ENCODE measurements at regions not wholly inside any gene's neighbourhood (a gene's known extent, or its start where the extent isn't known, plus 50 kb on each side); places are given as distances from the start of the nearest gene placed in this dataset.

DNA sequence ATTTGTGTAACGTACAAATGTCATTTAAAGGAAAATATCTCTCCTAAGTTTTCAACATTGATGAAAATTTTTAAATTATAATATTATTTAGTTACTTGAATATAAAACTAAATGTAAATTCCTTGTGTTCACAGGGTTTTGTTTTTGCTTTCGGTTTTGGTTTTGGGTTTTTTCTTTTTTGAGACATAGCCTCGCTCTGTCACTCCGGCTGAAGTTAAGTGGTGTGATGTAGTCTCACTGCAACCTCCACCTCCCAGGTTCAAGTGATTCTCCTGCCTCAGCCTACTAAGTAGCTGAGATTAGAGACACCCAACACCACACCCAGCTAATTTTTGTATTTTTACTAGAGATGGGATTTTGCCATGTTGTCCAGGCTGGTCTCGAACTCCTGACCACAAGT is 79.3 kb upstream of the TCF12 start:
- no peak for DNase-seq (ENCODE audit: low spot score)
- TF ChIP-seq, protein P1, sequence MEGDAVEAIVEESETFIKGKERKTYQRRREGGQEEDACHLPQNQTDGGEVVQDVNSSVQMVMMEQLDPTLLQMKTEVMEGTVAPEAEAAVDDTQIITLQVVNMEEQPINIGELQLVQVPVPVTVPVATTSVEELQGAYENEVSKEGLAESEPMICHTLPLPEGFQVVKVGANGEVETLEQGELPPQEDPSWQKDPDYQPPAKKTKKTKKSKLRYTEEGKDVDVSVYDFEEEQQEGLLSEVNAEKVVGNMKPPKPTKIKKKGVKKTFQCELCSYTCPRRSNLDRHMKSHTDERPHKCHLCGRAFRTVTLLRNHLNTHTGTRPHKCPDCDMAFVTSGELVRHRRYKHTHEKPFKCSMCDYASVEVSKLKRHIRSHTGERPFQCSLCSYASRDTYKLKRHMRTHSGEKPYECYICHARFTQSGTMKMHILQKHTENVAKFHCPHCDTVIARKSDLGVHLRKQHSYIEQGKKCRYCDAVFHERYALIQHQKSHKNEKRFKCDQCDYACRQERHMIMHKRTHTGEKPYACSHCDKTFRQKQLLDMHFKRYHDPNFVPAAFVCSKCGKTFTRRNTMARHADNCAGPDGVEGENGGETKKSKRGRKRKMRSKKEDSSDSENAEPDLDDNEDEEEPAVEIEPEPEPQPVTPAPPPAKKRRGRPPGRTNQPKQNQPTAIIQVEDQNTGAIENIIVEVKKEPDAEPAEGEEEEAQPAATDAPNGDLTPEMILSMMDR (IDR thresholded peaks at IDR 0.05; ENCODE audit: extremely low read depth, missing control alignments): no peak

DNA sequence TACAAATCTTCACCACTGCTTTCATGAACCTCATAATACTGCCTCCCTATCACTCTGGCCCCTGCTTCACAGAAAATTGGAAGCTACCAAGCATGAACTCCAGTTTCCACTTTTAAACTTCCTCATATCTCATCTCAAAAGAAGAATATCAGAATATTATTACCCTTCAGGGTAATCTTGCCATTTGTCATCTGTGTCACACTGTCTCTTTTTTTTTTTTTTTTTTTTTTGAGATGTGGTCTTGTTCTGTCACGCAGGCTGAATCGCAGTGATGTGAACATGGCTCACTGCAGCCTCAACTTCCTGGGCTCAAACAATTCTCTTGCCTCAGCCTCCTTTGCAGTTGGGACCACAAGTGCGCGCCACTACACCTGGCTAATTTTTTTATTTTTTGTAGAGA is 80.4 kb upstream of the TCF12 start:
- DNase-seq (ENCODE audit: low spot score): no peak
- TF ChIP-seq, protein P1 (IDR thresholded peaks at IDR 0.05; ENCODE audit: extremely low read depth, missing control alignments): no peak

DNA sequence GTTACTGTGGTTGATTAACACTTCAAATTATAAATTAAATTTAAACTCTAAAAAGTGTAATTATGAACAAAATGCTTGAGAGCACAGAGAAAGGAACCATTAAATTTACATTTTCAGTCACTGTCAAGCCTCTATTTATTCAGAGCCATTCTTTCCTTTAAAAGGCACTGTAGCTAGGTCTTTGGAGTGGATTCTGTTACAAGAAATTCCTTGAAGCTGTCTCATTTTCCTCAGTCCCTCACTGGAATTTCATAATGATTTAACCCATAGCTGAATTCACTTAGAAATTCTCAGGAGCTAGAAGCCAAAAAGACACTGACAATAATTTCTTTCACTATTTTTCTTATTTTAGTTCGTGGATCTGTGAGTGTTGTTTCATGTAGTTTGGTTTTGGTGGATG is 81.2 kb upstream of the TCF12 start:
- TF ChIP-seq, protein P1 (IDR thresholded peaks at IDR 0.05; ENCODE audit: extremely low read depth, missing control alignments): no peak
- no peak for DNase-seq (ENCODE audit: low spot score)

DNA sequence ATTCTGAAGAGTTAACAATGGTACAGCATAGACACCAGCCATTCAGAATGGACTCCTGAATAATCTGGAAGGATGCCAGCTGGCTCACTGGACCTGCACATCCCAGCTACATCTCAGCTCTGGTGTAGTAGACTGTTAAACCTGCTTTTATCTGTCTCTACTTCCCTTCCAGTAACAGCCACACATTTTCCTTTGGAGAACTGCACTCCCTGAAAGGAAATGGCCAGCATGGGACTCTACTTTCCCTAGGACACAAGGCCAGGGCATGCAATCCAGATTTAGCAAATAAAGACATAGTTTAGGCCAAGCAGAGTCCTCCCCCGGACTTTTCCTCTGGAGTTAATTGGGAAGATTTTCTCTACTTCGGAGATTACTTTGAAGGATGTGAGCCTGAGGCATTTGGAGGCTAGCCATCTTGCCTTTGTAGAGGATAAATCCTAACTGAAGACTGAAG is 82.7 kb upstream of the TCF12 start:
- no peak for DNase-seq (ENCODE audit: low spot score)
- TF ChIP-seq, protein P1 (IDR thresholded peaks at IDR 0.05; ENCODE audit: extremely low read depth, missing control alignments): no peak

DNA sequence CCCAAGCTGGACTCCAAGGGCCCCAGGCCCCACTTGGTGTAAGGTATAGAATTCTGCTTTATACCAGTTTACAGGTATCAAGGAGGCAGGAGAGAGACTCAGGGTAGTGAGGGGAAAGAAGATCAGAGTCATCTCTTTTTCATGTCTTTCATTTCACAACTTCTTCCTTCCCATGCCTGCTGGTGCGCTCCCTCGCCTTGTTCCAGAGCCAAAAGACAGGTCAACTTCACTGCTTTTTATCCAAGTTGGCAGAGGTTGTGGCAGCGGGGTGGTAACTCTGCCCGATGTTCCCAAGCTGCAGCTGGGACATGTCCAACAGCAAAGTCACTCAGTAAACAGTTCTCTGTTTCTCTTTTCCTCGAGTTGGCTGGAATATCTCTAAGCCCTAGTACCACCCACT is 86.3 kb upstream of the TCF12 start:
- DNase-seq (ENCODE audit: low spot score): no peak
- TF ChIP-seq, protein P1 (IDR thresholded peaks at IDR 0.05; ENCODE audit: extremely low read depth, missing control alignments): no peak

DNA sequence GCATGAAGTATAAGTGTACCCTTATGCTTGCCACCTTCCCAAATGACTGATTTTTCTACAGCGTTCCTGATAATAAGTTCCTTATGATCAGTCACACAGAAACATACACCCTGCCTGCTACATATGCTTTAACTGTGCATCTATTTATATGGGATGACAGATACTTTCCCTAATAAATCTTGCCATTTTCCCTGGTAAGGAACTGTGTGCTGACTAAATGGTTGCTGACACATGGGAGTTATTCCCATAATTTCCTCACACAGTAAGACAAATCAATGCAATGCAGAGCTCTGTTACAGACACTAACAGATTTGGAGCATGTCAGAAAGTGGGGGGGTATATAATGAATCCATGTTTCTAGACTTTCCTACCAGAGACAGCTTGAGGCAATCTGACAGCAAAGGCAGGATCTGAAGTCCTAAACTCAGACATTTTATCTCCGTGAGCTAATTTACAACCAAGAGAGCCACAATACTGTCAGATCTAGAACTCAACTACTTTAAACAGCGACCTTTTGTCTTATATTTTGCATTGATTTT is 86.9 kb upstream of the TCF12 start:
- DNase-seq (ENCODE audit: low spot score): no peak
- TF ChIP-seq, protein P1 (IDR thresholded peaks at IDR 0.05; ENCODE audit: extremely low read depth, missing control alignments): no peak

DNA sequence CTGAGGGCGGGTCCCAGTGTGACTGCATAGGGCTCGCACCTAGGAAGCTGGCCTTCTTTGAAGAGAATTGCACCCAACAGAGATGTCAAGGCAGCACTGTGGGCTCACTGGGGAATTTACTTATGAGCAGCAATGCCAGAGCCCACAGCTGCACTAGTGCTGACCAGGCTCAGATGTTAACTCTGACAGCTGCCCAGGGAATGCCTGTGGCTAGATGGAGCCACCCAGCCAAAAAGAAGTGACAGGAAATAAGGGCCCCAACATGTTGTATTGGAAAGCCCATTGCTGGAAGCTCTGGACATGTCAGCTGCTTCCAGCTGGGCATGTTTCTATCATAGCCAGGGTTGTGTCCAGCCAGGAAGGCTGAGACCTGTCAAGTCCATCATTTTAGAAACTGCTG is 90.9 kb upstream of the ZNF280D start:
- TF ChIP-seq, protein P1 (IDR thresholded peaks at IDR 0.05; ENCODE audit: extremely low read depth, missing control alignments): no peak
- DNase-seq (ENCODE audit: low spot score): no peak
